Caco-2 (cell line): ENCODE measurements at regions not wholly inside any gene's neighbourhood (a gene's known extent, or its start where the extent isn't known, plus 50 kb on each side); places are given as distances from the start of the nearest gene placed in this dataset.

Experiments used
- BruUV-seq: library from RNA; stranded (reverse); fragments of 400-500 nt; replicated peaks from 2 replicates; lab custom pipeline; 2021; lab: Mats Ljungman, UMichigan
- CTCF ChIA-PET: fragments of 300-600 bp; sonication (Branson Sonifier 250); formaldehyde crosslinking; loops from one replicate; lab custom pipeline; 2022; ENCODE audit warnings: antibody characterized with exemption; lab: Charles Lee
- POLR2A ChIA-PET: fragments of 300-600 bp; sonication (Branson Sonifier 250); formaldehyde crosslinking; loops from one replicate; lab custom pipeline; 2022; ENCODE audit warnings: antibody characterized with exemption; lab: Charles Lee
- DNase-seq, 2 experiments: peaks; one replicate each; pipeline versions ENCODE4 v3.0.0 to v3.0.0-alpha.2; 2020 to 2022
- H3K27me3 ChIP-seq: replicated peaks from 2 replicates; pipeline ENCODE4 v1.6.0; 2011; ENCODE audit warnings: low read length; ENCODE audit not compliant: control insufficient read depth, insufficient read depth
- H3K36me3 ChIP-seq: 2 replicates; pipeline ENCODE4 v1.5.1; 2011; ENCODE audit warnings: low read length; ENCODE audit not compliant: control insufficient read depth, insufficient read depth
- H3K4me1 ChIP-seq: fragments of 250-450 bp; sonication (Bioruptor Pico); 2 replicates; pipeline ENCODE4 v1.5.1; 2020; ENCODE audit warnings: mild to moderate bottlenecking
- H3K4me3 ChIP-seq: 2 replicates; pipeline ENCODE4 v1.5.1; 2011; ENCODE audit warnings: low read depth, mild to moderate bottlenecking, control low read depth, low read length
- H3K9me3 ChIP-seq: fragments of 250-450 bp; sonication (Bioruptor Pico); 2 replicates; pipeline ENCODE4 v1.5.1; 2020; ENCODE audit warnings: mild to moderate bottlenecking, moderate library complexity
- H3K27ac Mint-ChIP-seq: one replicate; pipeline ENCODE4 v1.8.0; 2022; ENCODE audit warnings: mixed read lengths; ENCODE audit not compliant: unreplicated experiment
- H3K27me3 Mint-ChIP-seq: one replicate; pipeline ENCODE4 v1.8.0; 2022; ENCODE audit warnings: mixed read lengths; ENCODE audit not compliant: insufficient read depth, unreplicated experiment
- H3K36me3 Mint-ChIP-seq: one replicate; pipeline ENCODE4 v1.8.0; 2022; ENCODE audit warnings: mild to moderate bottlenecking, mixed read lengths; ENCODE audit not compliant: insufficient read depth, unreplicated experiment
- H3K4me1 Mint-ChIP-seq: one replicate; pipeline ENCODE4 v1.8.0; 2022; ENCODE audit warnings: low read depth, mixed read lengths; ENCODE audit not compliant: unreplicated experiment
- H3K4me3 Mint-ChIP-seq: one replicate; pipeline ENCODE4 v1.8.0; 2022; ENCODE audit warnings: mild to moderate bottlenecking, moderate library complexity, mixed read lengths; ENCODE audit not compliant: unreplicated experiment
- H3K9me3 Mint-ChIP-seq: one replicate; pipeline ENCODE4 v1.8.0; 2022; ENCODE audit warnings: mixed read lengths; ENCODE audit not compliant: unreplicated experiment
- CTCF ChIP-seq, 2 experiments: fragments of 200-600 bp in 1 of 2; IDR thresholded peaks; 1 replicate in 1 of 2; 2 replicates in 1 of 2; pipeline versions ENCODE4 v1.5.1 to v1.8.0; 2011 to 2022; ENCODE audit warnings: antibody characterized with exemption in 1 of 2, control low read depth in 1 of 2, inconsistent platforms in 1 of 2, low read depth in 1 of 2, low read length in 1 of 2, mild to moderate bottlenecking in 1 of 2, moderate library complexity in 1 of 2; ENCODE audit not compliant: insufficient read depth in 1 of 2, severe bottlenecking in 1 of 2, unreplicated experiment in 1 of 2
- intact Hi-C: fragments of 100-400 bp; cut with micrococcal nuclease; formaldehyde crosslinking; loops from one replicate; pipeline ENCODE4 v1.10.0; 2022; ENCODE audit not compliant: unreplicated experiment

GRCh38 chr4:123934096-123934495, 537.5 kb downstream of the SPRY1 start:
- no peaks in the 10 kb centered on the region for H3K27me3 ChIP-seq
- no peaks in the 10 kb centered on the region for H3K9me3 ChIP-seq
- TF ChIP-seq CTCF (IDR thresholded peaks at IDR 0.05; ENCODE audit: insufficient read depth in 1 of 2, low read depth in 1 of 2, low read length in 1 of 2, severe bottlenecking in 1 of 2, unreplicated experiment in 1 of 2) = no peak
- Mint-ChIP-seq H3K27ac (no peak overlapping the region), H3K27me3 (peaks cover 7% of the 10 kb centered on the region), H3K4me3 (no peak overlapping the region), H3K9me3 (no peaks in the 10 kb centered on the region), H3K4me1 (no peaks in the 10 kb centered on the region), H3K36me3 (no peaks in the 10 kb centered on the region)
- POLR2A ChIA-PET = no interaction called here
- no peaks in the 10 kb centered on the region for H3K36me3 ChIP-seq
- BruUV-seq = no TSS peak
- no peak overlapping the region for H3K4me3 ChIP-seq
- no peaks in the 10 kb centered on the region for H3K4me1 ChIP-seq
- intact Hi-C loops = no loop called here
- CTCF ChIA-PET = no interaction called here
- no peak for DNase-seq

GRCh38 chr4:123936621-123937043, 540.0 kb downstream of the SPRY1 start:
- Mint-ChIP-seq H3K36me3 (no peaks in the 10 kb centered on the region), H3K27ac (no peak overlapping the region), H3K4me1 (no peaks in the 10 kb centered on the region), H3K9me3 (no peaks in the 10 kb centered on the region), H3K4me3 (no peak overlapping the region), H3K27me3 (peaks cover 7% of the 10 kb centered on the region)
- POLR2A ChIA-PET = no interaction called here
- CTCF ChIA-PET = no interaction called here
- no peaks in the 10 kb centered on the region for H3K9me3 ChIP-seq
- DNase-seq = no peak
- BruUV-seq = no TSS peak
- H3K27me3 ChIP-seq = no peaks in the 10 kb centered on the region
- no peak overlapping the region for H3K4me3 ChIP-seq
- no peak for TF ChIP-seq CTCF (IDR thresholded peaks at IDR 0.05; ENCODE audit: insufficient read depth in 1 of 2, low read depth in 1 of 2, low read length in 1 of 2, severe bottlenecking in 1 of 2, unreplicated experiment in 1 of 2)
- no peaks in the 10 kb centered on the region for H3K36me3 ChIP-seq
- no peaks in the 10 kb centered on the region for H3K4me1 ChIP-seq
- intact Hi-C loops = no loop called here

DNA sequence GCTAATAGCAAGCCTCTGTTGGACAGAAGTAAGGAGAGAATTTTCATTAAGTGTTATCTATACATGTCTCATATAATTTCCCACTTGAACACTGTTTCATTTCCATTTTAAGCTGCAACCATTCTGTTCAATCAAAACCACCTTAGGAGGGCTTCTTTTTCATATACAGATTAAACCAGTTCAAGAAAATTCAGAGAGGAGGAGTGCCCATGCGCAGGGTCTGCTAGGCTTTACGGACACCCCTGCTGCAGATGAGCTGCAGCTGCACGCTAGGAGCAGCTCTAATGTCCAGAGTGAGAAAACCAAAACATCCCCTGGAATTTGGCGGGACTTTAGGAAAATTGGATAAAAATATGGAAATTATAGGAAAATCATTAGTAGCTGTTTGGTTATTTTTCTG, 541.0 kb downstream of the SPRY1 start:
- Histone ChIP-seq H3K4me3 (no peak overlapping the region), H3K36me3 (no peaks in the 10 kb centered on the region), H3K27me3 (no peaks in the 10 kb centered on the region), H3K9me3 (no peaks in the 10 kb centered on the region), H3K4me1 (no peaks in the 10 kb centered on the region)
- no peaks in the 10 kb centered on the region for H3K4me1 Mint-ChIP-seq
- H3K4me3 Mint-ChIP-seq = no peak overlapping the region
- ChIA-PET CTCF (no interaction called here), POLR2A (no interaction called here)
- H3K36me3 Mint-ChIP-seq = no peaks in the 10 kb centered on the region
- H3K27ac Mint-ChIP-seq = no peak overlapping the region
- intact Hi-C loops = no loop called here
- H3K27me3 Mint-ChIP-seq = peaks cover 7% of the 10 kb centered on the region
- DNase-seq = no peak
- TF ChIP-seq CTCF (IDR thresholded peaks at IDR 0.05; ENCODE audit: insufficient read depth in 1 of 2, low read depth in 1 of 2, low read length in 1 of 2, severe bottlenecking in 1 of 2, unreplicated experiment in 1 of 2) = no peak
- BruUV-seq = no TSS peak
- no peaks in the 10 kb centered on the region for H3K9me3 Mint-ChIP-seq
